H1 (cell line): ENCODE measurements at regions not wholly inside any gene's neighbourhood (a gene's known extent, or its start where the extent isn't known, plus 50 kb on each side); places are given as distances from the start of the nearest gene placed in this dataset.

Experiments
- CTCF ChIA-PET: fragments of 300-600 bp; sonication (Branson Sonifier 250); formaldehyde crosslinking; loops from one replicate; lab custom pipeline; 2021; ENCODE audit not compliant: partially characterized antibody; lab: Charles Lee
- POLR2A ChIA-PET: fragments of 300-600 bp; sonication (Branson Sonifier 250); formaldehyde crosslinking; loops from one replicate; lab custom pipeline; 2021; ENCODE audit warnings: inconsistent platforms; ENCODE audit not compliant: partially characterized antibody; lab: Charles Lee
- DNase-seq, 2 experiments: peaks; one replicate each; pipeline versions ENCODE4 v3.0.0 to v3.0.0-alpha.2; 2010 to 2022; ENCODE audit warnings: low spot score in 2 of 2, low read depth in 1 of 2, mixed read lengths in 1 of 2
- FAIRE-seq: peaks from 2 replicates; lab custom pipeline; 2011; peaks lifted over from hg19 to GRCh38; lab: Jason Lieb, UNC
- H2AFZ ChIP-seq: 2 replicates; pipeline ENCODE4 v1.8.1; 2012; ENCODE audit warnings: low read length, inconsistent platforms
- H2AK5ac ChIP-seq: 2 replicates; pipeline ENCODE4 v1.6.1; 2013; ENCODE audit warnings: low read depth, low read length
- H2BK120ac ChIP-seq: replicated peaks from 2 replicates; pipeline ENCODE3; 2013; ENCODE audit warnings: low read depth, low read length, inconsistent platforms
- H2BK12ac ChIP-seq: 2 replicates; pipeline ENCODE4 v1.6.1; 2013; ENCODE audit warnings: low read depth, low read length
- H2BK15ac ChIP-seq: 2 replicates; pipeline ENCODE4 v1.6.1; 2013; ENCODE audit warnings: low read length
- H2BK20ac ChIP-seq: 2 replicates; pipeline ENCODE4 v1.6.1; 2013; ENCODE audit warnings: low read length
- H2BK5ac ChIP-seq: 2 replicates; pipeline ENCODE4 v1.6.1; 2013; ENCODE audit warnings: low read depth, low read length
- H3K14ac ChIP-seq: 2 replicates; pipeline ENCODE4 v1.6.1; 2013; ENCODE audit warnings: inconsistent platforms; ENCODE audit not compliant: insufficient read length
- H3K18ac ChIP-seq: 2 replicates; pipeline ENCODE4 v1.6.1; 2013; ENCODE audit warnings: low read length; ENCODE audit errors: extremely low read depth
- H3K23ac ChIP-seq: 2 replicates; pipeline ENCODE4 v1.6.1; 2013; ENCODE audit warnings: inconsistent platforms; ENCODE audit not compliant: insufficient read length
- H3K23me2 ChIP-seq: 2 replicates; pipeline ENCODE4 v1.6.1; 2013; ENCODE audit warnings: low read depth, low read length
- H3K27ac ChIP-seq: 2 replicates; pipeline ENCODE4 v1.6.1; 2011; ENCODE audit warnings: low read depth, low read length, inconsistent platforms
- H3K27me3 ChIP-seq, 4 experiments: replicated peaks in 1 of 4; 1 replicate in 1 of 4; 2 replicates in 3 of 4; pipeline versions ENCODE4 v1.6.1 to v1.8.1; 2011 to 2013; ENCODE audit warnings: low read length in 3 of 4, mild to moderate bottlenecking in 3 of 4, inconsistent platforms in 2 of 4, mixed read lengths in 2 of 4, moderate library complexity in 1 of 4; ENCODE audit not compliant: control insufficient read depth in 3 of 4, insufficient read depth in 3 of 4; ENCODE audit errors: extremely low read depth in 1 of 4
- H3K36me3 ChIP-seq, 4 experiments: 2 replicates each; pipeline versions ENCODE4 v1.6.1 to v1.8.1; 2011 to 2013; ENCODE audit warnings: mild to moderate bottlenecking in 4 of 4, low read length in 3 of 4, moderate library complexity in 2 of 4, control low read depth in 1 of 4, inconsistent platforms in 1 of 4; ENCODE audit not compliant: insufficient read depth in 4 of 4, control insufficient read depth in 2 of 4
- H3K4ac ChIP-seq: replicated peaks from 2 replicates; pipeline ENCODE3; 2013; ENCODE audit warnings: low read length, low read depth, mixed read lengths, inconsistent platforms; ENCODE audit not compliant: insufficient read length
- H3K4me1 ChIP-seq, 4 experiments: replicated peaks in 1 of 4; 1 replicate in 1 of 4; 2 replicates in 3 of 4; pipeline versions ENCODE4 v1.6.1 to v1.8.1; 2011 to 2013; ENCODE audit warnings: low read length in 3 of 4, inconsistent platforms in 2 of 4, mixed read lengths in 1 of 4; ENCODE audit not compliant: insufficient read depth in 4 of 4, control insufficient read depth in 3 of 4
- H3K4me2 ChIP-seq, 2 experiments: 2 replicates each; pipeline versions ENCODE4 v1.6.1 to v1.8.1; 2011 to 2013; ENCODE audit warnings: low read depth in 2 of 2, low read length in 2 of 2, control low read depth in 1 of 2, inconsistent platforms in 1 of 2, mild to moderate bottlenecking in 1 of 2; ENCODE audit not compliant: insufficient read depth in 1 of 2
- H3K4me3 ChIP-seq, 4 experiments: fragments of 200-600, 300-600 bp in 1 of 4; sonication (generic), shearing (Covaris generic), sonication (Bioruptor Twin) in 1 of 4; 2 replicates each; pipeline versions ENCODE4 v1.5.1 to v1.8.1; 2011 to 2016; ENCODE audit warnings: low read length in 4 of 4, low read depth in 3 of 4, control low read depth in 2 of 4, inconsistent platforms in 2 of 4, mild to moderate bottlenecking in 2 of 4, mixed read lengths in 1 of 4, moderate library complexity in 1 of 4; ENCODE audit not compliant: insufficient read depth in 2 of 4; ENCODE audit errors: extremely low read depth in 1 of 4
- H3K56ac ChIP-seq: replicated peaks from 2 replicates; pipeline ENCODE3; 2013; ENCODE audit warnings: low read depth, mild to moderate bottlenecking, mixed read lengths, low read length, inconsistent platforms; ENCODE audit not compliant: insufficient read length
- H3K79me1 ChIP-seq: 2 replicates; pipeline ENCODE4 v1.6.1; 2013; ENCODE audit warnings: low read depth, low read length, control low read depth
- H3K79me2 ChIP-seq, 2 experiments: 2 replicates each; pipeline versions ENCODE4 v1.6.1 to v1.8.1; 2012 to 2013; ENCODE audit warnings: low read length in 2 of 2, mild to moderate bottlenecking in 2 of 2, inconsistent platforms in 1 of 2; ENCODE audit not compliant: insufficient read depth in 2 of 2, control insufficient read depth in 1 of 2
- H3K9ac ChIP-seq, 4 experiments: replicated peaks in 1 of 4; 1 replicate in 1 of 4; 2 replicates in 3 of 4; pipeline versions ENCODE4 v1.6.1 to v1.8.1; 2011 to 2013; ENCODE audit warnings: low read depth in 3 of 4, low read length in 3 of 4, control low read depth in 2 of 4, mild to moderate bottlenecking in 2 of 4, moderate library complexity in 2 of 4, inconsistent platforms in 1 of 4; ENCODE audit errors: extremely low read depth in 1 of 4
- H3K9me3 ChIP-seq, 2 experiments: 2 replicates each; pipeline versions ENCODE4 v1.6.1 to v1.8.1; 2012 to 2013; ENCODE audit warnings: mild to moderate bottlenecking in 2 of 2, moderate library complexity in 2 of 2, control low read depth in 1 of 2, inconsistent platforms in 1 of 2, low read depth in 1 of 2, low read length in 1 of 2, mixed read lengths in 1 of 2; ENCODE audit not compliant: insufficient read depth in 2 of 2
- H4K20me1 ChIP-seq, 2 experiments: replicated peaks in 1 of 2; 2 replicates each; pipeline versions ENCODE3 to v1.8.1; 2011 to 2013; ENCODE audit warnings: inconsistent platforms in 2 of 2, low read length in 2 of 2, mild to moderate bottlenecking in 1 of 2; ENCODE audit not compliant: insufficient read depth in 2 of 2, control insufficient read depth in 1 of 2
- H4K5ac ChIP-seq: 2 replicates; pipeline ENCODE4 v1.6.1; 2013; ENCODE audit warnings: low read length, low read depth, mixed read lengths, inconsistent platforms; ENCODE audit not compliant: insufficient read length
- H4K8ac ChIP-seq: 2 replicates; pipeline ENCODE4 v1.8.0; 2013; ENCODE audit warnings: mild to moderate bottlenecking, moderate library complexity, low read length, inconsistent platforms; ENCODE audit not compliant: insufficient read depth; ENCODE audit errors: extremely low read depth
- H4K91ac ChIP-seq: replicated peaks from 2 replicates; pipeline ENCODE3; 2013; ENCODE audit warnings: low read length, mixed read lengths, inconsistent platforms; ENCODE audit not compliant: insufficient read length
- BACH1 ChIP-seq: IDR thresholded peaks from 2 replicates; pipeline ENCODE4 v1.6.1; 2012; ENCODE audit warnings: low read length, improper control_type of control experiment
- CEBPB ChIP-seq: IDR thresholded peaks from 2 replicates; pipeline ENCODE4 v1.6.1; 2012; ENCODE audit warnings: low read depth, low read length
- EZH2 ChIP-seq: fragments of 200-600 bp; sonication (generic); IDR thresholded peaks from 2 replicates; pipeline ENCODE4 v1.7.1; 2012; ENCODE audit warnings: low read depth, mild to moderate bottlenecking, moderate library complexity, low read length, inconsistent platforms; ENCODE audit not compliant: severe bottlenecking
- FOSL1 ChIP-seq: IDR thresholded peaks from 2 replicates; pipeline ENCODE4 v1.6.1; 2011; ENCODE audit warnings: mild to moderate bottlenecking, low read depth, low read length, moderate library complexity; ENCODE audit not compliant: insufficient read depth
- HDAC2 ChIP-seq, 2 experiments: fragments of 300-600 bp in 1 of 2; sonication (generic) in 1 of 2; IDR thresholded peaks; 2 replicates each; pipeline ENCODE4 v1.6.1; 2011 to 2012; ENCODE audit warnings: low read depth in 2 of 2, low read length in 2 of 2, mild to moderate bottlenecking in 2 of 2, moderate library complexity in 2 of 2, borderline replicate concordance in 1 of 2, inconsistent platforms in 1 of 2
- JUN ChIP-seq: IDR thresholded peaks from 2 replicates; pipeline ENCODE4 v1.6.1; 2011; ENCODE audit warnings: low read depth, mild to moderate bottlenecking, improper control_type of control experiment, low read length
- PHF8 ChIP-seq: fragments of 200-600 bp; sonication (generic); conservative IDR thresholded peaks from 2 replicates; pipeline ENCODE4 v1.7.1; 2012; ENCODE audit warnings: low read depth, mild to moderate bottlenecking, inconsistent platforms, low read length, moderate library complexity
- RBBP5 ChIP-seq: IDR thresholded peaks from 2 replicates; pipeline ENCODE4 v1.7.1; 2012; ENCODE audit warnings: low read depth, mild to moderate bottlenecking, inconsistent platforms, low read length, moderate library complexity, borderline replicate concordance
- RFX5 ChIP-seq: IDR thresholded peaks from 2 replicates; pipeline ENCODE4 v1.6.1; 2011; ENCODE audit warnings: low read depth, low read length, improper control_type of control experiment, borderline replicate concordance
- RNF2 ChIP-seq: fragments of 200-900, 300-1000 bp; sonication (generic); IDR thresholded peaks from 2 replicates; pipeline ENCODE4 v1.7.1; 2016; ENCODE audit warnings: borderline replicate concordance, low read depth, mild to moderate bottlenecking, antibody characterized with exemption, low read length; ENCODE audit not compliant: poor library complexity, severe bottlenecking; ENCODE audit errors: missing control alignments
- SIRT6 ChIP-seq: IDR thresholded peaks from one replicate; pipeline ENCODE4 v1.7.1; 2012; ENCODE audit warnings: low read length, inconsistent platforms
- TAF7 ChIP-seq: optimal IDR thresholded peaks from 2 replicates; pipeline ENCODE3; 2011; ENCODE audit warnings: low read depth, mild to moderate bottlenecking, inconsistent platforms, low read length, moderate library complexity, borderline replicate concordance
- YY1 ChIP-seq: IDR thresholded peaks from 2 replicates; pipeline ENCODE4 v1.6.1; 2011; ENCODE audit warnings: low read depth, mild to moderate bottlenecking, low read length
- WGBS, 2 experiments: shearing (Covaris generic) in 1 of 2; methylation state at CpG; one replicate each; pipeline versions ENCODE4 v1.1.6 to v1.1.7; 2013 to 2015; ENCODE audit warnings: low lambda C conversion rate in 2 of 2, mixed read lengths in 2 of 2, inconsistent platforms in 1 of 2, low coverage in 1 of 2, missing lambda C conversion rate in 1 of 2; ENCODE audit not compliant: insufficient replicate concordance in 2 of 2, insufficient coverage in 1 of 2, insufficient read length in 1 of 2; ENCODE audit errors: extremely low coverage in 1 of 2, missing lambda C conversion rate in 1 of 2; 5-methylcytosine and 5-hydroxymethylcytosine counted together
- TF ChIP-seq, protein P1 (sequence below): IDR thresholded peaks from 2 replicates; pipeline ENCODE4 v1.6.1; 2012; ENCODE audit warnings: inconsistent platforms

DNA sequence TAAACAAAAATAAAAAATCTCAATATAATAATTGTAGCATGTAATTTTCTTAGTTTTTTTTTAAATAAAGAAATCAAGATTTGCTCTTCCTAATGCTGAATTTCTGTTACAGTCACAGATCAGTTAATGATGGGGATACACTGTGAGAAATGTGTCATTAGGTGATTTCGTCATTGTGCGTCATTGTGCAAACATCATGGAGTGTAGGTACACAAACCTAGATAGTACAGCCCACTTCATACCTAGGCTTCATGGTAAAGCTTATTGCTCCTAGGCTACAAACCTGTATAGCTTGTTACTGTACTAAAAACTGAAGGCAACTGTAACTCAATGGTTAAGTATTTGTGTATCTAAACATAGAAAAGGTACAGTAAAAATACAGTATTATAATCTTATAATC is 74.4 kb upstream of the LSM8 start:
- no peaks in the 10 kb centered on the region for H3K79me1 ChIP-seq
- H2AK5ac ChIP-seq = no peak overlapping the region
- no peaks in the 10 kb centered on the region for H4K20me1 ChIP-seq
- H2BK5ac ChIP-seq = no peak overlapping the region
- POLR2A ChIA-PET = no interaction called here
- no peak overlapping the region for H2BK15ac ChIP-seq
- no peak overlapping the region for H4K8ac ChIP-seq
- H3K79me2 ChIP-seq = no peaks in the 10 kb centered on the region
- no peak overlapping the region for H3K4ac ChIP-seq
- no peak overlapping the region for H2BK20ac ChIP-seq
- no peak overlapping the region for H3K4me2 ChIP-seq
- TF ChIP-seq BACH1 = no peak
- TF ChIP-seq RNF2 = no peak
- no peak for TF ChIP-seq RBBP5
- no peak for TF ChIP-seq RFX5
- no peak for TF ChIP-seq PHF8
- TF ChIP-seq FOSL1 = no peak
- TF ChIP-seq JUN = no peak
- TF ChIP-seq TAF7 = no peak
- TF ChIP-seq EZH2 = no peak
- no peak for TF ChIP-seq SIRT6
- no peak for TF ChIP-seq CEBPB
- TF ChIP-seq, protein P1, sequence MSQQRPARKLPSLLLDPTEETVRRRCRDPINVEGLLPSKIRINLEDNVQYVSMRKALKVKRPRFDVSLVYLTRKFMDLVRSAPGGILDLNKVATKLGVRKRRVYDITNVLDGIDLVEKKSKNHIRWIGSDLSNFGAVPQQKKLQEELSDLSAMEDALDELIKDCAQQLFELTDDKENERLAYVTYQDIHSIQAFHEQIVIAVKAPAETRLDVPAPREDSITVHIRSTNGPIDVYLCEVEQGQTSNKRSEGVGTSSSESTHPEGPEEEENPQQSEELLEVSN = no peak
- no peak for TF ChIP-seq YY1
- no peak for TF ChIP-seq HDAC2 (IDR thresholded peaks at IDR 0.05; ENCODE audit: borderline replicate concordance in 1 of 2, low read depth in 2 of 2, low read length in 2 of 2)
- TF ChIP-seq, all 59 proteins: peak for 0
- FAIRE-seq = no peak
- H3K4me1 ChIP-seq = no peaks in the 10 kb centered on the region
- no peak overlapping the region for H2AFZ ChIP-seq
- H2BK120ac ChIP-seq = no peak overlapping the region
- no peak overlapping the region for H2BK12ac ChIP-seq
- no peak for DNase-seq
- H4K5ac ChIP-seq = no peak overlapping the region
- 91% methylated on average over 2 of the region's 2 CpGs; no CpG with 5 or more reads in 1 of the 2 experiments for WGBS, 2 experiments
- H3K9ac ChIP-seq = no peak overlapping the region
- peaks cover 4 to 9% of the 10 kb centered on the region in 2 experiments; a peak in 3 of 4 replicates for H3K9me3 ChIP-seq
- no peak overlapping the region for H3K23ac ChIP-seq
- H3K36me3 ChIP-seq = no peaks in the 10 kb centered on the region
- H3K23me2 ChIP-seq = no peaks in the 10 kb centered on the region
- H3K4me3 ChIP-seq = no peak overlapping the region
- no peak overlapping the region for H3K56ac ChIP-seq
- H4K91ac ChIP-seq = no peak overlapping the region
- H3K18ac ChIP-seq = no peak overlapping the region
- H3K27me3 ChIP-seq = no peaks in the 10 kb centered on the region
- no peak overlapping the region for H3K14ac ChIP-seq
- CTCF ChIA-PET = interaction anchor here (0.9 to 1.5 kb wide), 2 partner anchors 44 to 328 kb away, joined by 3 to 4 read pairs; no protein-coding TSS in a partner anchor
- no peak overlapping the region for H3K27ac ChIP-seq
